K562 (cell line): ENCODE measurements at regions not wholly inside any gene's neighbourhood (a gene's known extent, or its start where the extent isn't known, plus 50 kb on each side); places are given as distances from the start of the nearest gene placed in this dataset.

Experiments used
- ATAC-seq: fragments of 200-7000 bp; cut with Tn5 transposase; 3 replicates; pipeline ENCODE4 v1.9.1; 2020; ENCODE audit warnings: moderate library complexity
- BruUV-seq: library from RNA; stranded (reverse); fragments of 400-500 nt; replicated peaks from 2 replicates; lab custom pipeline; 2021; lab: Mats Ljungman, UMichigan
- CTCF ChIA-PET: fragments of 300-600 bp; formaldehyde crosslinking; extraction: SDS; loops from one replicate; lab custom pipeline; 2021; ENCODE audit warnings: low intra/inter-chr PET ratio; lab: Yijun Ruan, JAX
- POLR2A ChIA-PET: fragments of 300-600, 350-650 bp; sonication (Branson Sonifier 250); formaldehyde crosslinking; extraction: SDS; loops from one replicate; lab custom pipeline; 2021; ENCODE audit warnings: antibody characterized with exemption, inconsistent platforms; lab: Yijun Ruan, JAX
- DNase-seq, 4 experiments: peaks; one replicate each; pipeline versions ENCODE4 v3.0.0 to v3.0.0-alpha.2; 2011 to 2018; ENCODE audit warnings: low spot score in 3 of 4, mixed read lengths in 3 of 4; ENCODE audit errors: extremely low read depth in 1 of 4
- FAIRE-seq: peaks from 2 replicates; lab custom pipeline; 2011; peaks lifted over from hg19 to GRCh38; lab: Jason Lieb, UNC
- H2AFZ ChIP-seq: 2 replicates; pipeline ENCODE4 v1.6.0; 2011; ENCODE audit warnings: low read depth, low read length, control low read depth, inconsistent platforms
- H3K27ac ChIP-seq: fragments of 200-600 bp; 3 replicates; pipeline ENCODE4 v1.8.0; 2011; ENCODE audit warnings: low read depth, mild to moderate bottlenecking, control low read depth, inconsistent platforms, low read length, moderate library complexity, mixed read lengths; ENCODE audit errors: extremely low read depth
- H3K27me3 ChIP-seq, 2 experiments: fragments of 300-600 bp in 1 of 2; 2 replicates in 1 of 2; 3 replicates in 1 of 2; pipeline versions ENCODE4 v1.6.0 to v1.8.0; 2011; ENCODE audit warnings: inconsistent platforms in 2 of 2, low read length in 2 of 2, mild to moderate bottlenecking in 1 of 2, mixed read lengths in 1 of 2, moderate library complexity in 1 of 2; ENCODE audit not compliant: control insufficient read depth in 2 of 2, insufficient read depth in 2 of 2
- H3K36me3 ChIP-seq: fragments of 300-600 bp; 3 replicates; pipeline ENCODE4 v1.8.0; 2011; ENCODE audit warnings: mild to moderate bottlenecking, low read length, inconsistent platforms; ENCODE audit not compliant: control insufficient read depth, insufficient read depth
- H3K4me1 ChIP-seq, 2 experiments: fragments of 200-600 bp in 1 of 2; replicated peaks in 1 of 2; 2 replicates in 1 of 2; 3 replicates in 1 of 2; pipeline versions ENCODE4 v1.5.1 to v1.8.0; 2011; ENCODE audit warnings: inconsistent platforms in 2 of 2, low read length in 2 of 2, mild to moderate bottlenecking in 1 of 2, mixed read lengths in 1 of 2, moderate library complexity in 1 of 2; ENCODE audit not compliant: control insufficient read depth in 2 of 2, insufficient read depth in 2 of 2
- H3K4me2 ChIP-seq: 2 replicates; pipeline ENCODE4 v1.6.1; 2011; ENCODE audit warnings: low read length, control low read depth, inconsistent platforms, mixed read lengths; ENCODE audit not compliant: insufficient read depth
- H3K4me3 ChIP-seq: fragments of 200-600 bp; sonication (generic), shearing (Covaris generic); 2 replicates; pipeline ENCODE4 v1.5.1; 2016; ENCODE audit warnings: control low read depth, inconsistent platforms
- H3K79me2 ChIP-seq: fragments of 200-600 bp; 3 replicates; pipeline ENCODE4 v1.8.0; 2011; ENCODE audit warnings: low read length, inconsistent platforms; ENCODE audit not compliant: control insufficient read depth, insufficient read depth
- H3K9ac ChIP-seq, 2 experiments: 2 replicates each; pipeline versions ENCODE4 v1.6.0 to v1.6.1; 2011; ENCODE audit warnings: low read depth in 2 of 2, low read length in 2 of 2, control low read depth in 1 of 2, inconsistent platforms in 1 of 2, mild to moderate bottlenecking in 1 of 2, mixed read lengths in 1 of 2; ENCODE audit not compliant: insufficient read depth in 1 of 2
- H3K9me1 ChIP-seq: one replicate; pipeline ENCODE4 v1.6.0; 2011; ENCODE audit warnings: inconsistent platforms, mild to moderate bottlenecking, low read length, moderate library complexity; ENCODE audit not compliant: control insufficient read depth, insufficient read depth
- H3K9me3 ChIP-seq: replicated peaks from 2 replicates; pipeline ENCODE4 v1.5.1; 2011; ENCODE audit warnings: low read depth, low read length, inconsistent platforms; ENCODE audit not compliant: control insufficient read depth, insufficient read depth
- H4K20me1 ChIP-seq: replicated peaks from 2 replicates; pipeline ENCODE4 v1.6.1; 2011; ENCODE audit warnings: low read length, inconsistent platforms, mixed read lengths; ENCODE audit not compliant: control insufficient read depth, insufficient read depth
- DMBX1 ChIP-seq: fragments of 250-450 bp; sonication (Bioruptor Pico); IDR thresholded peaks from 2 replicates; pipeline ENCODE4 v1.8.0; 2022; ENCODE audit warnings: inconsistent platforms, mild to moderate bottlenecking, moderate library complexity, borderline replicate concordance
- ELF1 ChIP-seq: fragments of 200-800 bp; sonication (Bioruptor generic); IDR thresholded peaks from 2 replicates; pipeline ENCODE4 v1.6.1; 2016; ENCODE audit warnings: missing genetic modification characterization, missing compliant biosample characterization
- EZH2 ChIP-seq: IDR thresholded peaks from 2 replicates; pipeline ENCODE4 v1.6.1; 2012; ENCODE audit warnings: low read depth, mild to moderate bottlenecking, inconsistent platforms, low read length, borderline replicate concordance
- NFE2 ChIP-seq: IDR thresholded peaks from 2 replicates; pipeline ENCODE4 v1.6.1; 2014; ENCODE audit warnings: antibody characterized with exemption, low read depth
- RCOR1 ChIP-seq, 2 experiments: IDR thresholded peaks; 2 replicates each; pipeline ENCODE4 v1.6.1; 2012; ENCODE audit warnings: low read depth in 2 of 2, low read length in 2 of 2, borderline replicate concordance in 1 of 2, improper control_type of control experiment in 1 of 2
- TAF1 ChIP-seq: IDR thresholded peaks from 2 replicates; pipeline ENCODE4 v1.6.1; 2011; ENCODE audit warnings: mild to moderate bottlenecking, low read length, moderate library complexity; ENCODE audit not compliant: insufficient read depth, control insufficient read depth, severe bottlenecking; ENCODE audit errors: extremely low read depth
- TFE3 ChIP-seq: fragments of 450-650 bp; formaldehyde crosslinking; IDR thresholded peaks from 2 replicates; pipeline ENCODE4 v1.4.0; 2020; ENCODE audit warnings: mild to moderate bottlenecking, mixed read lengths
- ZNF282 ChIP-seq: sonication (generic); formaldehyde crosslinking; IDR thresholded peaks from 2 replicates; pipeline ENCODE4 v1.8.1; 2023; ENCODE audit warnings: missing genetic modification reagents
- WGBS: fragments of 100-300 bp; shearing (Covaris generic); methylation state at CpG from one replicate; pipeline ENCODE4 v1.1.6; 2016; ENCODE audit warnings: low coverage, mixed read lengths; ENCODE audit not compliant: insufficient coverage; ENCODE audit errors: missing lambda C conversion rate; 5-methylcytosine and 5-hydroxymethylcytosine counted together
- in situ Hi-C: fragments of 300-500 bp; cut with MboI; formaldehyde crosslinking; loops from 4 replicates; pipeline ENCODE4 v1.15.0; 2018; ENCODE audit warnings: inconsistent platforms, mixed read lengths
- intact Hi-C: fragments of 100-400 bp; cut with micrococcal nuclease; formaldehyde crosslinking; loops from 2 replicates; pipeline ENCODE4 v1.14.2; 2022
- TF ChIP-seq, protein P1 (sequence below): fragments of 250-450 bp; sonication (Bioruptor Pico); IDR thresholded peaks from 2 replicates; pipeline ENCODE4 v1.5.0; 2020; ENCODE audit warnings: mild to moderate bottlenecking, borderline replicate concordance
- TF ChIP-seq, protein P2 (sequence below): fragments of 450-650 bp; IDR thresholded peaks from 2 replicates; pipeline ENCODE4 v1.6.1; 2016; ENCODE audit warnings: borderline replicate concordance
- TF ChIP-seq, protein P3 (sequence below): fragments of 450-650 bp; conservative IDR thresholded peaks from 2 replicates; pipeline ENCODE4 v1.6.1; 2016; ENCODE audit warnings: missing genetic modification characterization, low read depth, mild to moderate bottlenecking, control low read depth, missing compliant biosample characterization
- TF ChIP-seq, protein P4 (sequence below): fragments of 250-450 bp; sonication (Bioruptor Pico); IDR thresholded peaks from 2 replicates; pipeline ENCODE4 v1.8.0; 2021; ENCODE audit warnings: moderate library complexity, mild to moderate bottlenecking, inconsistent platforms

- Histone ChIP-seq H3K27ac (no peak overlapping the region), H3K9me1 (no peaks in the 10 kb centered on the region), H2AFZ (peak overlapping the region; percentile 42; the same call in 1 of the 2 replicates), H3K4me2 (no peak overlapping the region), H3K36me3 (no peaks in the 10 kb centered on the region), H4K20me1 (no peaks in the 10 kb centered on the region), H3K79me2 (no peaks in the 10 kb centered on the region), H3K9me3 (no peaks in the 10 kb centered on the region), H3K4me3 (no peak overlapping the region), H3K4me1 (peaks cover 12 to 13% of the 10 kb centered on the region in 2 experiments; a peak in 4 of 5 replicates), H3K27me3 (no peaks in the 10 kb centered on the region), H3K9ac (peak overlapping the region in 1 of 2 experiments; percentile 22; a peak in 1 of 4 replicates)
- ChIA-PET CTCF (no interaction called here), POLR2A (no interaction called here)
- FAIRE-seq (no peak), ATAC-seq (no peak), DNase-seq (no peak)
- intact Hi-C loops (no loop called here), in situ Hi-C loops (no loop called here)
- no TSS peak for BruUV-seq
- 62% methylated on average over 6 of the region's 6 CpGs for WGBS
- TF ChIP-seq ELF1 (no peak), DMBX1 (CRISPR knock-in tag) (no peak), RCOR1 (IDR thresholded peaks at IDR 0.05; ENCODE audit: borderline replicate concordance in 1 of 2, low read depth in 2 of 2, low read length in 2 of 2) (no peak), TFE3 (CRISPR knock-in tag) (no peak), TAF1 (no peak), NFE2 (no peak), ZNF282 (CRISPR knock-in tag) (no peak), EZH2 (no peak)
- TF ChIP-seq, protein P1, sequence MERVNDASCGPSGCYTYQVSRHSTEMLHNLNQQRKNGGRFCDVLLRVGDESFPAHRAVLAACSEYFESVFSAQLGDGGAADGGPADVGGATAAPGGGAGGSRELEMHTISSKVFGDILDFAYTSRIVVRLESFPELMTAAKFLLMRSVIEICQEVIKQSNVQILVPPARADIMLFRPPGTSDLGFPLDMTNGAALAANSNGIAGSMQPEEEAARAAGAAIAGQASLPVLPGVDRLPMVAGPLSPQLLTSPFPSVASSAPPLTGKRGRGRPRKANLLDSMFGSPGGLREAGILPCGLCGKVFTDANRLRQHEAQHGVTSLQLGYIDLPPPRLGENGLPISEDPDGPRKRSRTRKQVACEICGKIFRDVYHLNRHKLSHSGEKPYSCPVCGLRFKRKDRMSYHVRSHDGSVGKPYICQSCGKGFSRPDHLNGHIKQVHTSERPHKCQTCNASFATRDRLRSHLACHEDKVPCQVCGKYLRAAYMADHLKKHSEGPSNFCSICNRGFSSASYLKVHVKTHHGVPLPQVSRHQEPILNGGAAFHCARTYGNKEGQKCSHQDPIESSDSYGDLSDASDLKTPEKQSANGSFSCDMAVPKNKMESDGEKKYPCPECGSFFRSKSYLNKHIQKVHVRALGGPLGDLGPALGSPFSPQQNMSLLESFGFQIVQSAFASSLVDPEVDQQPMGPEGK (CRISPR knock-in tag) = no peak
- TF ChIP-seq, protein P2, sequence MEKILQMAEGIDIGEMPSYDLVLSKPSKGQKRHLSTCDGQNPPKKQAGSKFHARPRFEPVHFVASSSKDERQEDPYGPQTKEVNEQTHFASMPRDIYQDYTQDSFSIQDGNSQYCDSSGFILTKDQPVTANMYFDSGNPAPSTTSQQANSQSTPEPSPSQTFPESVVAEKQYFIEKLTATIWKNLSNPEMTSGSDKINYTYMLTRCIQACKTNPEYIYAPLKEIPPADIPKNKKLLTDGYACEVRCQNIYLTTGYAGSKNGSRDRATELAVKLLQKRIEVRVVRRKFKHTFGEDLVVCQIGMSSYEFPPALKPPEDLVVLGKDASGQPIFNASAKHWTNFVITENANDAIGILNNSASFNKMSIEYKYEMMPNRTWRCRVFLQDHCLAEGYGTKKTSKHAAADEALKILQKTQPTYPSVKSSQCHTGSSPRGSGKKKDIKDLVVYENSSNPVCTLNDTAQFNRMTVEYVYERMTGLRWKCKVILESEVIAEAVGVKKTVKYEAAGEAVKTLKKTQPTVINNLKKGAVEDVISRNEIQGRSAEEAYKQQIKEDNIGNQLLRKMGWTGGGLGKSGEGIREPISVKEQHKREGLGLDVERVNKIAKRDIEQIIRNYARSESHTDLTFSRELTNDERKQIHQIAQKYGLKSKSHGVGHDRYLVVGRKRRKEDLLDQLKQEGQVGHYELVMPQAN = no peak
- TF ChIP-seq, protein P3, sequence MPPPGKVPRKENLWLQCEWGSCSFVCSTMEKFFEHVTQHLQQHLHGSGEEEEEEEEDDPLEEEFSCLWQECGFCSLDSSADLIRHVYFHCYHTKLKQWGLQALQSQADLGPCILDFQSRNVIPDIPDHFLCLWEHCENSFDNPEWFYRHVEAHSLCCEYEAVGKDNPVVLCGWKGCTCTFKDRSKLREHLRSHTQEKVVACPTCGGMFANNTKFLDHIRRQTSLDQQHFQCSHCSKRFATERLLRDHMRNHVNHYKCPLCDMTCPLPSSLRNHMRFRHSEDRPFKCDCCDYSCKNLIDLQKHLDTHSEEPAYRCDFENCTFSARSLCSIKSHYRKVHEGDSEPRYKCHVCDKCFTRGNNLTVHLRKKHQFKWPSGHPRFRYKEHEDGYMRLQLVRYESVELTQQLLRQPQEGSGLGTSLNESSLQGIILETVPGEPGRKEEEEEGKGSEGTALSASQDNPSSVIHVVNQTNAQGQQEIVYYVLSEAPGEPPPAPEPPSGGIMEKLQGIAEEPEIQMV (tag) = no peak
- TF ChIP-seq, protein P4, sequence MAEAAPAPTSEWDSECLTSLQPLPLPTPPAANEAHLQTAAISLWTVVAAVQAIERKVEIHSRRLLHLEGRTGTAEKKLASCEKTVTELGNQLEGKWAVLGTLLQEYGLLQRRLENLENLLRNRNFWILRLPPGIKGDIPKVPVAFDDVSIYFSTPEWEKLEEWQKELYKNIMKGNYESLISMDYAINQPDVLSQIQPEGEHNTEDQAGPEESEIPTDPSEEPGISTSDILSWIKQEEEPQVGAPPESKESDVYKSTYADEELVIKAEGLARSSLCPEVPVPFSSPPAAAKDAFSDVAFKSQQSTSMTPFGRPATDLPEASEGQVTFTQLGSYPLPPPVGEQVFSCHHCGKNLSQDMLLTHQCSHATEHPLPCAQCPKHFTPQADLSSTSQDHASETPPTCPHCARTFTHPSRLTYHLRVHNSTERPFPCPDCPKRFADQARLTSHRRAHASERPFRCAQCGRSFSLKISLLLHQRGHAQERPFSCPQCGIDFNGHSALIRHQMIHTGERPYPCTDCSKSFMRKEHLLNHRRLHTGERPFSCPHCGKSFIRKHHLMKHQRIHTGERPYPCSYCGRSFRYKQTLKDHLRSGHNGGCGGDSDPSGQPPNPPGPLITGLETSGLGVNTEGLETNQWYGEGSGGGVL = no peak
These were observed 76.3 kb upstream of the PIM1 start for GRCh38 chr6:37093728-37094069.
